ENCODE measurements at regions not wholly inside any gene's neighbourhood (a gene's known extent, or its start where the extent isn't known, plus 50 kb on each side); places are given as distances from the start of the nearest gene placed in this dataset.
"Not testable (repeated sequence)": the region's sequence is repeated elsewhere in the genome, so short reads cannot be mapped to it uniquely, and the experiment has no call there.

- Histone ChIP-seq H3K9me3 (no peaks in the 10 kb centered on the region), H3K27ac (no peak overlapping the region), H3K4me3 (no peak overlapping the region), H3K36me3 (no peaks in the 10 kb centered on the region), H3K27me3 (no peaks in the 10 kb centered on the region), H3K4me1 (ENCODE audit: insufficient read depth) (no peaks in the 10 kb centered on the region)
- TF ChIP-seq POLR2A (IDR thresholded peaks at IDR 0.05) (no peak), EP300 (IDR thresholded peaks at IDR 0.05) (no peak), CTCF (IDR thresholded peaks at IDR 0.05) (no peak)
- no peak for DNase-seq
- intact Hi-C loops (cut with DNase I): no loop called here
Observed at GRCh38 chr4:30028826-30029225, 691.3 kb upstream of the PCDH7 start.

- DNase-seq: no peak
- Histone ChIP-seq H3K36me3 (no peaks in the 10 kb centered on the region), H3K27me3 (peaks cover 2% of the 10 kb centered on the region), H3K27ac (no peak overlapping the region), H3K4me1 (ENCODE audit: insufficient read depth) (no peaks in the 10 kb centered on the region), H3K4me3 (no peak overlapping the region), H3K9me3 (no peaks in the 10 kb centered on the region)
- intact Hi-C loops (cut with DNase I): no loop called here
- TF ChIP-seq CTCF (IDR thresholded peaks at IDR 0.05) (no peak), EP300 (IDR thresholded peaks at IDR 0.05) (no peak), POLR2A (IDR thresholded peaks at IDR 0.05) (no peak)
- 75 to 86% (median 79%) methylated on average over 5 of the region's 5 CpGs for WGBS, 3 donors
Observed at GRCh38 chr4:30056016-30056766, 664.0 kb upstream of the PCDH7 start.

- intact Hi-C loops (cut with DNase I): no loop called here
- Histone ChIP-seq H3K27ac (no peak overlapping the region), H3K4me3 (no peak overlapping the region), H3K27me3 (no peaks in the 10 kb centered on the region), H3K9me3 (no peaks in the 10 kb centered on the region), H3K36me3 (no peaks in the 10 kb centered on the region), H3K4me1 (ENCODE audit: insufficient read depth) (no peaks in the 10 kb centered on the region)
- DNase-seq: no peak
- WGBS, 3 donors: 59 to 64% (median 60%) methylated on average over 1 of the region's 1 CpG
- no peak for TF ChIP-seq EP300 (IDR thresholded peaks at IDR 0.05)
- no peak for TF ChIP-seq POLR2A (IDR thresholded peaks at IDR 0.05)
- no peak for TF ChIP-seq CTCF (IDR thresholded peaks at IDR 0.05)
Observed at GRCh38 chr4:30068234-30068633, 651.9 kb upstream of the PCDH7 start.

- no peak for DNase-seq
- no peak overlapping the region for H3K27ac ChIP-seq
- intact Hi-C loops (cut with DNase I): no loop called here
- no peaks in the 10 kb centered on the region for H3K9me3 ChIP-seq
- H3K4me1 ChIP-seq (ENCODE audit: insufficient read depth): no peaks in the 10 kb centered on the region
- no peak overlapping the region for H3K4me3 ChIP-seq
- WGBS, 3 donors: 69 to 76% (median 73%) methylated on average over 3 of the region's 3 CpGs
- H3K27me3 ChIP-seq: no peaks in the 10 kb centered on the region
- TF ChIP-seq POLR2A (IDR thresholded peaks at IDR 0.05): no peak
- no peak for TF ChIP-seq CTCF (IDR thresholded peaks at IDR 0.05)
- no peak for TF ChIP-seq EP300 (IDR thresholded peaks at IDR 0.05)
- H3K36me3 ChIP-seq: no peaks in the 10 kb centered on the region
Observed at GRCh38 chr4:30073011-30073710, 647.0 kb upstream of the PCDH7 start.

- intact Hi-C loops (cut with DNase I); H3K4me3 ChIP-seq; H3K27ac ChIP-seq; H3K36me3 ChIP-seq; H3K27me3 ChIP-seq; H3K9me3 ChIP-seq; H3K4me1 ChIP-seq (ENCODE audit: insufficient read depth): not testable (repeated sequence)
- 91 to 98% (median 97%) methylated on average over 28 to 37 of the region's 37 CpGs for WGBS, 3 donors
- DNase-seq: peak in 1 of 5 donors; percentile 16
Observed at GRCh38 chr4:30092420-30093128, 627.6 kb upstream of the PCDH7 start.
